Panc1 (cell line): ENCODE measurements at regions not wholly inside any gene's neighbourhood (a gene's known extent, or its start where the extent isn't known, plus 50 kb on each side); places are given as distances from the start of the nearest gene placed in this dataset.
"Not testable (repeated sequence)": the region's sequence is repeated elsewhere in the genome, so short reads cannot be mapped to it uniquely, and the experiment has no call there.

Experiments
- REST ChIP-seq, 2 experiments: IDR thresholded peaks; 2 replicates each; pipeline ENCODE4 v1.6.1; 2011 to 2012; ENCODE audit warnings: low read depth in 2 of 2, control low read depth in 1 of 2, low read length in 1 of 2, mild to moderate bottlenecking in 1 of 2, moderate library complexity in 1 of 2; ENCODE audit not compliant: insufficient read depth in 1 of 2
- TF ChIP-seq, protein P1 (sequence below): fragments of 450-650 bp; IDR thresholded peaks from 2 replicates; pipeline ENCODE4 v1.5.1; 2017; ENCODE audit warnings: mild to moderate bottlenecking

DNA sequence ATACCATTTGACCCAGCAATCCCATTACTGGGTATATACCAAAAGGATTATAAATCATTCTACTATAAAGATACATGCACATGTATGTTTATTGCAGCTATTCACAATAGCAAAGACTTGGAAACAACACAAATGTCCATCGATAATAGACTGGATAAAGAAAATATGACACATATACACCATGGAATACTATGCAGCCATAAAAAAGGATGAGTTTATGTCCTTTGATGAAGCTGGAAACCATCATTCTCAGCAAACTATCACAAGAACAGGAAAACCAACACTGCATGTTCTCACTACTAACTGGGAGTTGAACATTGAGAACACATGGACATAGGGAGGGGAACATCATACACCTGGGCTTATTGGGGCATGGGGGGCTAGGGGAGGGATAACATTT is 991.8 kb downstream of the SLC16A7 start:
- TF ChIP-seq, protein P1, sequence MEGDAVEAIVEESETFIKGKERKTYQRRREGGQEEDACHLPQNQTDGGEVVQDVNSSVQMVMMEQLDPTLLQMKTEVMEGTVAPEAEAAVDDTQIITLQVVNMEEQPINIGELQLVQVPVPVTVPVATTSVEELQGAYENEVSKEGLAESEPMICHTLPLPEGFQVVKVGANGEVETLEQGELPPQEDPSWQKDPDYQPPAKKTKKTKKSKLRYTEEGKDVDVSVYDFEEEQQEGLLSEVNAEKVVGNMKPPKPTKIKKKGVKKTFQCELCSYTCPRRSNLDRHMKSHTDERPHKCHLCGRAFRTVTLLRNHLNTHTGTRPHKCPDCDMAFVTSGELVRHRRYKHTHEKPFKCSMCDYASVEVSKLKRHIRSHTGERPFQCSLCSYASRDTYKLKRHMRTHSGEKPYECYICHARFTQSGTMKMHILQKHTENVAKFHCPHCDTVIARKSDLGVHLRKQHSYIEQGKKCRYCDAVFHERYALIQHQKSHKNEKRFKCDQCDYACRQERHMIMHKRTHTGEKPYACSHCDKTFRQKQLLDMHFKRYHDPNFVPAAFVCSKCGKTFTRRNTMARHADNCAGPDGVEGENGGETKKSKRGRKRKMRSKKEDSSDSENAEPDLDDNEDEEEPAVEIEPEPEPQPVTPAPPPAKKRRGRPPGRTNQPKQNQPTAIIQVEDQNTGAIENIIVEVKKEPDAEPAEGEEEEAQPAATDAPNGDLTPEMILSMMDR, result not testable (repeated sequence)
- TF ChIP-seq REST (IDR thresholded peaks at IDR 0.05; ENCODE audit: insufficient read depth in 1 of 2, low read depth in 2 of 2, low read length in 1 of 2), result not testable (repeated sequence)
